ENCODE measurements at regions not wholly inside any gene's neighbourhood (a gene's known extent, or its start where the extent isn't known, plus 50 kb on each side); places are given as distances from the start of the nearest gene placed in this dataset.
"Not testable (repeated sequence)": the region's sequence is repeated elsewhere in the genome, so short reads cannot be mapped to it uniquely, and the experiment has no call there.

DNA sequence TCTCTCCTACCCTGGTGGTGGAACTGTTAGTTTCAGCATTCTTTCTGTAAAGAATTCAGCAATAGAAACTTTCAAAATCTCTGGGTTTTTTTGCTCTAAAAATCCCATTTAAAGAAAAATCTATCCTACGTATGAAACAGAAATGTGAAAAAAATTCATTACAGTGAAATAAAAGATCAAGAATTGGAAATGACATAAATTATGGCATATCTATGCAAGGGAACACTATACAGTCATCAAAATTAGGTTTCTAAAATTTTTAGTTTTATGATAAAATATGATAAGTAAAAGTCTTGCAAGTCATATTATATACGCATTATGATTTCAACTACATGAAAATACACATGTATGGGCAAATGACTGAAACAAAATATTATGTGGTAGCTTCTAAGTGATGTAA is 342.6 kb downstream of the CETN3 start:
- no peak for DNase-seq (ENCODE audit: low read depth)

DNA sequence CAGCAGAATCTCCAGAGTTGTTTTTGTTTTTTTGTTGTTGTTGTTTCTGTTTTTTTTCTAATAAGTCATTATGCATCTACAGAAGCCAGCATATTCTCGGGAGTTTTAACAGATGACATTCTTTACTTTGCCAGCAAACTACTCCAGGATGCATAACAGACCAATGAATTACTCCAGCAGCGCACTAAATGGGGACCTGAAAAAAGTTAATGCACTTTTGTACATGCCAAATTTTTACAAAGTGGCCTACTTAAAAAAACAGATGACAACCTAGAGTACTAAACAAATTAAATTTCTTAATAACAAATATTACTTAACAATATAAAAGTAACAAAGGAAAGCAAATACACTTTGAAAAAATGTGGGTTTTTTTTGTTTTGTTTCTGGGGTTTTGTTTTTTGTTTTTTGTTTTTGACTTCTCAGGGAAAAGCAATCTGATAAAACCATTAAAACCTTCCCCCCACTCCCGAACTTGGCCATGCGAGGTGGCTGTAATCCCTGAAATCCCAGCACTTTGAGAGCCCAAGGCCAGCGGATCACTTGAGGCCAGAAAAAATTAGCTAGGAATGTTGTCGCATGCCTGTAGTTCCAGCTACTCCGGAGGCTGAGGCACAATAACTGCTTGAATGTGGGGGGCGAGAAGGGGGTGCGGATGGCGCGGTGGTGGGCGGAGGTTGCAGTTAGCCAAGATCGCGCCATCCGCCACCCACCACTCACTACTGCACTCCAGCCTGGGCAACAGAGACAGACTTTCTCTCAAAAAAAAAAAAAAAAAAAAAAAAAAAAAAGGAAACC is 352.4 kb downstream of the CETN3 start:
- no peak for DNase-seq (ENCODE audit: low read depth)

DNA sequence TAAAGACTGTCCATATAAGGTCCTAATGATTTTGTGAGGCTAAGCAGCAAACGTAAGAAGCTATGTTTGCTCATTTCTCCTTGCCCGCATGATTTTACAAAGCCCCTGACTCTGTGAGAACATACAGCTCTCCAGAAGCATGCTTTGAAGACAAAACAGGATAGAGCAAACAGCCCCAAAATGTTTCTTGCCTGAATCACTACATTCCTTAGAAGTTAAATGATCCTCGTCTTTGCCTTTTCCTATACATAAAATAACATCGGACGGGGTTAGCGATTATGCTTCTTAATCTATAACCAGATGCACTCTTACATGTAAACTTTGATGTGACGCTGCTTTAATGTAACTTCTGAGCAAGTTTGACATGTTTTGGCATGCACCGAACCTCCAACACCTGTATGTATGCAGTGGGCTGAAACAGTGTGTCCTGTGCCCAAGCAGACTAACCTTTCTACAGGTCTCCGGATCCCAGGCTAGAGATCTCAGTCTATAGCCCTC is 353.7 kb downstream of the CETN3 start:
- DNase-seq (ENCODE audit: low read depth): no peak

DNA sequence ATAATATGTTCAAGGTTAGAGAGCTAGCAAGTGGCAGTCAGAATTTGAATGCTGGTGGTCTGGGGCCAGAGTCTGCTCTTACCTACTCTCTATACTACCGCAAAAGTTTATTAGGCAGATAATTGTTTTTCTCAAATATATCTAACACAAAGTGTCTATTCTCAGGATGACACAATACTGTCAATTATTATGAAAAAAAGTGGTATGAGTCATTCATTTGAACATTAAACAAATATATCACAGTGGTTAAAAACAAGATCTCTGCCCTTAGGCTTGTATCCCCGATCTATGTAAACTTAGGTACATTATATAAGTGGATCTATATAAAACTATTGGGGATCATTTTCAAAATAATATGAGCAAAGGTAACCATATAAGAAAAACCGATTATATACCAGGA is 354.9 kb downstream of the CETN3 start:
- no peak for DNase-seq (ENCODE audit: low read depth)

DNA sequence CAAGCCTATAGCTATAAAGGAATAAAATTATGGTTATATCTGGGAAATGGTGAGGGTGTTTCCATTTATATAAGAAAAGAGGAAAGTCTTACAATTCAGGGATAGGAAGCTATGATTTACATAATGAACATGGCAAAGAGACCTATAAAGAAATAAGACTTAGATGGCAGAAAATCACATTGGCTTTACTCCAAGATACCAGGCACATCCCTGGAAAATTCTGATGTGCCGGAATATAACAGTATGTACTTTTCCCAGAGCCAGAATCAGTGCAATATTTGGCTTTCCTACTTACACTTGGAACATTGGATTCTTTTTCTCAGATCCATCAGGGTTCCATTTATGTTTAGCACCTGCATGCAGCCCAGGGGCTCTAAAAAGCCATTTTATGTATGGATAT is 357.8 kb downstream of the CETN3 start:
- no peak for DNase-seq (ENCODE audit: low read depth)

DNA sequence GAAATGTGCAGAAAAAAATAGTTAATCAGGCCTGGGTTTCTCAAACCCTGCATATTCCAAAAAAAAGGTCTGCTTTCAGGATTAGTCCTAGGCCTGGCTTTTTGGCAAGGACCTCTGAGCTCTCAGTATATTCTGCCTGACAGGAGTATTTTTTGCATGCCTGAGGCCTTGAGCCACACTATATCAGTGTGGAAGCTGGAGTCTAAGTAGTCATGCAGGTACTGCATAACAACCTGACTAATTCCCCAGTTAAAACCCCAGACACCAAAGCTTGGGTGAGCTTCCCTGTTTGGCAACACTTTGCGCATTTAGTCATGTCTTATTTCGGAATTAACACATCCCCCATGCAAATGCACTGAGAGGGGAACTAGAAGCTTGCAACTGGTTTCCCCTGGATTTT is 359.5 kb downstream of the CETN3 start:
- DNase-seq (ENCODE audit: low read depth): no peak

DNA sequence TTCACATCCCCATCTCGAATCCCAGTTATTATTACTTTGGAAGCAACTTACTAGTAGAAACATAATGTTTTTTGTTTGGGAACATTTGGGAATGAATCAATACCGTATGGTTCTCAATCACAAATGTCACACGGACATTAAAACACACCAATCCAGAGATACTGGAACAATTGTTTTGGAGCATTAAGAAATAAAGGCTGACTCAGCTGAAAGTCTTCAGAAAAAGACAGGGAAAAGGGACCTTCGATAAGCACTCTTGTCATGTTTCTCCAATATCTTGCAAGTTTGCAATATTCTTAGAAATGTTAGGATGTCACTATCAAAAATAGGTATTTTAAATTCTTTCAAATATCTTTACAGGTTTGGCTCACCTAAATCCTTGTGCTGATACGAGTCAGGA is 362.4 kb downstream of the CETN3 start:
- DNase-seq (ENCODE audit: low read depth): no peak

DNA sequence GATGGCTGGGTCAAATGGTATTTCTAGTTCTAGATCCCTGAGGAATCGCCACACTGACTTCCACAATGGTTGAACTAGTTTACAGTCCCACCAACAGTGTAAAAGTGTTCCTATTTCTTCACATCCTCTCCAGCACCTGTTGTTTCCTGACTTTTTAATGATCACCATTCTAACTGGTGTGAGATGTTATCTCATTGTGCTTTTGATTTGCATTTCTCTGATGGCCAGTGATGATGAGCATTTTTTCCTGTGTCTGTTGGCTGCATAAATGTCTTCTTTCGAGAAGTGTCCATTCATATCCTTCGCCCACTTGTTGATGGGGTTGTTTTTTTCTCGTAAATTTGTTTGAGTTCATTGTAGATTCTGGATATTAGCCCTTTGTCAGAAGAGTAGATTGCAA is 369.5 kb downstream of the CETN3 start:
- not testable (repeated sequence) for DNase-seq (ENCODE audit: low read depth)

DNA sequence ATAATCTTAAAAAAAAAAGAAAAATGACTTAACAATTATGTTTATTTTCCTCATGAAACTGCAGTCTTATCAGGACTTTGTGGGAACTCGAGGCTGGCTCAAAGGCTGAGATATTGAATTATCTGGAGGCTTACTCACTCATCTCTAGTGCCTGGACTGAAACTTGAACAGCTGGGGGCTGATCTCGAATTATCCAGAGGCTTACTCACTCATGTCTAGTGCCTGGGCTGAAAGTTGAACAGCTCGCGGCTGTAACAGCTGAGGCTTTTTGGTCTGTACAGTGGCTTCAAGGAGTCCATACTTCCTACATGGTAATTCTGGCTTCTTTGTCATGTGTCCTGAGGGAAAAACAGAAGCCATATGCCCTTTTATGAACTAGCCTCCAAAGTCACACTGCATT is 371.9 kb downstream of the CETN3 start:
- no peak for DNase-seq (ENCODE audit: low read depth)

DNA sequence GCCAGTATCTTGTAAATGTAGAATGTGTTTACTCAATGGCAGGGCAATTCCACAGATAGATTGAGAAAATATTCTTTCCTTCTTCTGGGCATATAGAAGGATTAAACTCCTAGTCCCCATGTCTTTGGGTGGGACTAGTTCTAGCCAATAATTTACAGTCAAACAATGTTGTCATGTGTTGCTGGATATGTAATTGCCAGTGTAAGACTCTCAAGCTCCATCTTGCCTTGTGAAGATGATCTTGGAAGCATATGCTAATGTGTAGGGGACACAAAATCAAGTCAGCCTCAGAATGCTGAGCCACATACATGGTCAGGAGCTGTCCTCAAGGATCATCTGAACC is 386.9 kb downstream of the CETN3 start:
- DNase-seq (ENCODE audit: low read depth): no peak

DNA sequence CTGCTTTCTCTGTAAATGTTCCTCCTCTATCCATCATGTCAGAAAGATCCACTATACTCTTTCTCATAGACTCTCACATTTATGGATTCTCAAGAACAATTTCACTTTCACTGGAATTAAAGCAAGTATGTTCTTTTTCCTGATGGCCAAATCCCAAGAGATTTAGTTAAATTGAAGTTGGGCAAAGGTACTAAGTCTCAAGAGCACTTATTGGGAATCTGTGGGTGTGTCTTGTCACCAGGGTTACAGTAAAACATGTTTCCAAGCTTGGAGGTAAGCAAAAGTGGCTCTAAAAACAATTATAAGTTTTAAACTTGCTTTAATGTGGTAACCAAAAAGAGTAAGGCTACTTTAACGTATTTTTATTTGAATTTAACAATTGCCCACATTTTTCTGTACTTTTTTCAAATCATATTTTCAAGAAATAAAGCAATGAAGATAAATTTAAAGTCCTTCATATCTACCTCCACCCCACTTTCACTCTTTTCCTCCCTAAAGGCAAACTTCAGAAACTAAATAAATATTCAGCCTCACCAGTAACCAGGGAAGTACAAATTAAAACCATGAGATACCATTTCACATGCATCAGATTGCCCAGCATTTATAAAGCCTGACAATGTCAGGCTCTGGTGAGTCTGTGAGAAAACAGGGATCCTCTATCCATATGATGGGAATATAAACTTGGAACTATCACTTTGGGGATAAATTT is 387.4 kb downstream of the CETN3 start:
- no peak for DNase-seq (ENCODE audit: low read depth)

DNA sequence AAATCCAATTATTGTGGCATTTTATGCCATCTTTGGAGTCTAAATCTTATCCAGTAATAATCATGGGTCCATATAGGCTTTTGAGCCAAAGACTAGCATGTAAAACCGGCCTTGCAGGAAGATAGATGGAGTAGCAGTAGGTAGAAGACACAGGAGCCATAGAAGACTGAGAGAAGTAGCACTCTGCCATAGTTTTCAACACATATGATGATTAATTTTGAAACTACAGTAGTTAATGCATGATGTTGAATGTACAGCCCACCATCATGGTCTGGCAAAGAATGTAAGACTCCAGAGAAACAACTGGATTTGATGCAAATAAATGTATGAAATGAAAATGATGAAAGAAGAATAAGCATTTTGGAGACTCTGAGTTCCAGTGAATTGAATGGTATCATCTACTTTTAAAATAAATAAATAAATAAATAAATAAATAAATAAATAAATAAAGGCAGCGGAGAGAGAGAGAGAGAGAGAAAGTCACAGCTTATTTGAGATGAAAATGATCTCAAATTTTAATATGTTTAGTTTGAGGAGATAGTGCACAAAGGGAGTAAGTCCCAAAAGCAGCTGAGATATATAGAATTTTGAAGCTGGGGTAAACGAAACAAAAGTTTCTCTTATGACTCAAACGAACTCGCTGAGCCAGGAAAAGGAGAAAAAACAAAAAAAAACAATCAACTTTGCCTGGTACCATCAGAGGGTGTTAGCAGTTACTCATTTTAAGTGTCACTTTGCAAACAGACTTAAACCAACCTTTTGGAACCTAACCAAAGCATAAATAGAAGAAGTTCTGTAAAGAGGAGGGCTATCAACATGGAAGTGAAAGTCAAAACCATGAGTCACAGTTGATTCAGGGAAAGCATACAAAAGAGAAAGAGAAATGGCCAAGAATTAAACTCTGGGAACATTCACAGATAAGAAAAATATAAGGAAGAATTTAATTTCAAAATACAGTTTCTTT is 388.7 kb downstream of the CETN3 start:
- DNase-seq (ENCODE audit: low read depth): no peak

DNA sequence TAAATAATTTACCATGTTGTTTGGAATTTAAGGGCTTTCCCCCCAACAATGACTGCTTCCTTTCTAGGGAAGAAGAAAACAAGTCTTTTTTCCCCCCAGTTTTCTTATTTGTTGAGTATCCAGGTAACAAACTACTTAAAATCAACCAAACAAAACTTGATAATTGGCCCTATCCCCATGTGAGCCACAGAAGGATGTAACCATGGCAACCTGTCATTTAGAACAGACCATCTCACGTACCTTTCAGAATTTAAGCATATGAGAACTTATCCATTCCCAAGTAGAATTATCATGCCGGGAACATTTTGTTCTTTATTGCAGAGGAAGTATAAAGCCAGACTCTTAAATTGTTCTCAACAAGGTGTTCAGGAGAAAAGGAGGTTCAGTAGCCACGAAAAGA is 392.3 kb downstream of the CETN3 start:
- DNase-seq (ENCODE audit: low read depth): no peak

DNA sequence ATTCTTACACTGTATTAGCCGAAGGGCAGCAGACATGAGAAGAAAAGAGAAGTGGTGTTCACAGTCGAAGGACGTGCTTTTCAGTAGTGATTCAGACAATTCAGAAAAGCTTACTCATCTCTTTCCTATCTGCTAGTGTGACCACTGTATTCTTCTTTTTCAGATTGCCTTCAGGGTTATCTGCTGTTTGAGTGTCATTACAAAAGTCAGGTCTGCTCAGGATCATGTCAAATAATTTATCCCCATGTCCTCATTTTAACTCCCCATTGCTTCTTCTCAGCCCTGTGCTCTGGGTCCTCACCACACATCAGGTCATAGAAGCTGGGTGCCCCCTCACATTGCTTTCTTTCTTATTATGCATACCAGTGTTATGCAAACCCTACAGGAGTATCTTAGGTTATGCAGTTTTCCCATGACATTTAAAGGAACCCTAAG is 394.0 kb downstream of the CETN3 start:
- no peak for DNase-seq (ENCODE audit: low read depth)

DNA sequence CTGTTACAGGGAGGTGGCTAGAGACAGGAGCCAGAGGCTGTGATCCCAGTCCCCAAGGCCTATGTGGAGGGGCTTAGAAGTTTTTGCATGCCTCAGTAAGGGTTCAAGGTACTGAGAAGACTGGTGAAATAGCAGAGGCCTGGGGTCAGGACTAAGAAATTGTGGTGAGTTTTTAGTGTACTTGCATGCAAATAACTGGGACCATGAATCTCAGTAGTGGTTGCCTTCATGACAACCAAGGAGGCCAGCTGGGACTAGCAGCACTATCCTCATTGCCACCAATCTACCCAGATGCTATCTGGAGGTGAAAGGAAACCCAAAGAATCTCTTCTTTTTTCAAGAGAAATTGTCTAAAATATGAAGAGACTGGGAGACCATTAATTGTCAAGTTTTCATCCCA is 395.1 kb downstream of the CETN3 start:
- DNase-seq (ENCODE audit: low read depth): no peak

DNA sequence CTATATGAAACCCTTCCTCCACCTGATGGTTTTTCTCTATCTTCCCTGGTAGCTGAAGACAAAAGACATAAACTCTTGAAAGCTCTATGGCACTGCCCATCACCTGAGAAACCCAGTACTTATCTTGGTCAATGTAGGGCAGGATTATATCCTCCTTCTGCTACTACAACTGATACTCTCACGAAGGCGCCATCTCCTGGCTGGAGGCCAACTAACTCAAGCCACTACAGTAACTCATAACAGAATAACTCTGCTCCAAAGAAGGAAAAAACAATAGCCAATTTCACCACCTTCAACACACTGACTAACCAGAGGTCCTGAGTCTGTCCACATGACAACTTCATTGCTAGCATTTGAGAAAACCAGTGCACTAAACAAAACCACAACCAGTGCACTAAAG is 409.2 kb downstream of the CETN3 start:
- no peak for DNase-seq (ENCODE audit: low read depth)

DNA sequence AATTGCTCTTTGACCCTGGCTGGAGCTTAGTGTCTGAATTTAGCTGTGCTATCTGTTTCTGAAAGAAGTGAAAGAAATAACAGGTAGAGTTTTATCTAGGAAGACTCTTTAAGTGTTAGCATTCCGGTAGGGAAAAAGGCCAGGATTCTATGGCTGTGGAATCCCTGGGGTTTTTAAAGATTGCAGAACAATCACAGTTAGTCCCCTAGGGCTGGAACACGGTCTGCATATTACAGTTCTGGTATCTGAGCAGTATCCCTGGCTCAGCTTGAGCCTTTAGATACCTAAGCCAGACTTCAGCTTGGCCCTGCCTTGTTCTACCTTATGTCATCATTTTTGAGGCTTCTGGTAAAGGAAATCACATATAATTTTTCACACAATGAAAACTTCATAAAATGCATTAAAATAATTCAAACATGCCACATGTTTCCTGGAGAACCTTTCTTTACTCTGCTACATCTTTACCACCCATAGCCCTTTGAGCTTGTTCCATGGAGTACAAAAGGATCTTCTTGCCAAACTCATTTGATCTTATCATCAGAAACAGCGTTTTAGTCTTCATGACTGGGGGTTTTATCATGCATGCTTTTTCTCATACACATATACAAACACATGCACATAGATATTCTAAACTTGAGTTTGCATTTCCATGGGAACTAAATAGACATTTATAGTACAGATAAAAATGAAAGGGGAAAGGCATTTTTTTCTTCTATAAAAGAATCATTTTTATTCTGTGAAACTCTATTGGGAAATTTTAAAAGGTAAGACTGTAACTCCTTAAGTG is 410.8 kb downstream of the CETN3 start:
- no peak for DNase-seq (ENCODE audit: low read depth)

DNA sequence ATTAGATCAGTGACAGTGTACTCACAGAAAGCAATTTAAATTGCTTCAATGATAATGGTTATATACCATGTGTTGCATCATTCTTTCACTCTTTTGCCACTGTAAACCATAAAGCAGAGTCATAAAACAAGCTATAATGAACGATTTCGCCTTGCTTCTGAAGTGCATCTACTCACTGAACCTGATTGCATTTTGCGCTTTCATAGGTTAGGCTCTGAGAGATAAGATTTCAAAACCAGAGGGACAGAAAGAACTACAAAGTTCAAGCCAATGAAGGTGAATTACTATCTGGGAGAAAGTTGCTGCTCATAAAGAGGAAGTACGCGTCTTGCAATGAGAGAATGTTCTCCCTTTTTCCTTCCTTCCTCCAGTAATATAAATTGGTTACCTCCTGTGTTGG is 412.7 kb downstream of the CETN3 start:
- DNase-seq (ENCODE audit: low read depth): no peak

DNA sequence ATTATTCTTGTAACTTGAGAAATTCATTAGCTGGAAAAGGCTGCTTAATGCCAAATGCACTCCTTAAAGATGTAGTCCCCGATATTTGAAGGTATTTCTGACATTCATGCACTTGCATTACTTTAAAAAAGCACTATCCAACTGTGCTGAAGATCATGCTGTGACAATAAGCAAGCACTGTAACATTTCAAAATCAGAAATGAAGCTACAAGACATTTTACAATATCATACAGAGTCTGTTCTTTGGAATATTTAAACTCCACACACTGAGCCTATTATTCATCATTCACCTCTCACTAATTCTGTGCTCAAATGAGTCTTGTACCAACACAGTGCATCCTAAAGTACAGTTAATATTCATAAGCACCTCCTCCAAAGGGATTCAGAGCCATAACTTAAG is 413.2 kb downstream of the CETN3 start:
- DNase-seq (ENCODE audit: low read depth): no peak

DNA sequence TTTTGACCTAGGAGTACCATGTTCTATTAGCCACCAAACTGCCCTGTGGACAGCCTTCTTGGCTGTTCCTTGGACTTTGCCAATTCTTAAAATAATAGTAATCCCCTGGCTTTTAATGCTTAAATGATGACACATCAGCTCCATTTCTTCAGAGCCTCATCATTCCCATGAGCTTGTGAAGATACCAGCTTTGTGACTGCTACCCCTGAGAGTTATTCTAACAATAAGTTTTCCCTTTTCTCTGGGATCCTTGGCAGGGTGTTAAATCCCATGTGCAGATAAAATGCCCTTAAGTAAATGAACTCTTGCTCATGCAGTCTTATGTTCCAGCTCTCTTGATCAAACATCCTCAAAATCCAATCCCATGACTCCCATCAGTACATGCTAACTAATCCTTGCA is 415.3 kb downstream of the CETN3 start:
- DNase-seq (ENCODE audit: low read depth): no peak

DNA sequence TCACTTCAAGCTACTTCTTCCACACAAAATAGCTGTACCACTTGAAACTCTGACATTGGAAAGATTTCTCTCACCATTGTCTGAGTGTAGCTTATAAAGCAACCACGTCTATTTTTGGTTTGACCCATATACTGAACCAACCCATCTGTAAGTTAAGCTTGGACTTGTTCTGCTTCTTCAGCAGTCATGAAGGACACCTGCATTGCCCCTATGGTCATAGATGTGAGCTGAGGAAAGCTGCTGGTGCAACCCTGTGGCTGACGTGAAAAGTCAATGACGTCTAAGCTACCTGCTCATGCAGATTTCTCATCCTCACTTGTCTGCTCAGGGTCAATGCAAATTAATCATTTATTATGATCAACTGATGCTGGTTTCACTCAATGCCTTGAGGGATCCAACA is 417.4 kb downstream of the CETN3 start:
- no peak for DNase-seq (ENCODE audit: low read depth)

DNA sequence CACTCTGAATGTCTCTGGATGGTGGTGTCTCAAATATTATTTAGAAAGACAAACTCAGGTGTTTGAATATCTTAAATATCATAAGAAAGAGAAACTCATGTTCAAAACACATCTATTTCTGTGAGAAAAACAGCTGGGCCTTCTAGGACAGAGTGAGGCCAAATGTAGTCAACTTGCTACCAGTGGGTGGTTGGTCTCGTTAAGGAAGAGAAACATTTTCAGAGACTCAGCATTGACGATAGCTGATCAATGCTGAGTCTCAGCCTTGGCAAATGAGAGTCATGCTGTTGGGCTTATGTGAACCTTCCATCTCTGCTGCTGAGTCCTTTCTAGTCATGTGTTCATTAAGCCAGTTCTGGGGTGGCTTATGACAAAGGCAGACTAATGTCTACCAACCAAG is 418.0 kb downstream of the CETN3 start:
- DNase-seq (ENCODE audit: low read depth): no peak
